Urinary bladder (tissue), 3 donors: ENCODE measurements at regions not wholly inside any gene's neighbourhood (a gene's known extent, or its start where the extent isn't known, plus 50 kb on each side); places are given as distances from the start of the nearest gene placed in this dataset.

ENCODE experiments used
- DNase-seq: peaks from one replicate; pipeline ENCODE4 v3.0.0-alpha.2; 2015; ENCODE audit errors: extremely low spot score
- H3K27ac ChIP-seq: one replicate; pipeline ENCODE4 v1.5.1; 2013; ENCODE audit warnings: low read depth, mild to moderate bottlenecking, moderate library complexity
- H3K36me3 ChIP-seq: one replicate; pipeline ENCODE4 v1.6.1; 2013; ENCODE audit warnings: mild to moderate bottlenecking, moderate library complexity; ENCODE audit not compliant: insufficient read depth
- H3K4me1 ChIP-seq: one replicate; pipeline ENCODE4 v1.6.1; 2013; ENCODE audit warnings: mild to moderate bottlenecking, moderate library complexity; ENCODE audit not compliant: insufficient read depth
- H3K4me3 ChIP-seq: one replicate; pipeline ENCODE4 v1.5.1; 2013; ENCODE audit warnings: low read depth, low read length
- WGBS: extraction: QIAGEN DNeasy Blood & Tissue Kit; methylation state at CpG from one replicate; pipeline ENCODE4 v1.1.7; 2013; 5-methylcytosine and 5-hydroxymethylcytosine counted together
- donor health status: healthy with polysubstance abuse.
- donor health status: healthy.

- Histone ChIP-seq H3K4me1 (no peaks in the 10 kb centered on the region), H3K4me3 (no peak overlapping the region), H3K27ac (no peak overlapping the region), H3K36me3 (no peaks in the 10 kb centered on the region)
- DNase-seq, result no peak
- WGBS, result 58% methylated on average over 2 of the region's 2 CpGs
Observed at GRCh38 chr12:59886131-59886733, 290.4 kb downstream of the SLC16A7 start.

DNA sequence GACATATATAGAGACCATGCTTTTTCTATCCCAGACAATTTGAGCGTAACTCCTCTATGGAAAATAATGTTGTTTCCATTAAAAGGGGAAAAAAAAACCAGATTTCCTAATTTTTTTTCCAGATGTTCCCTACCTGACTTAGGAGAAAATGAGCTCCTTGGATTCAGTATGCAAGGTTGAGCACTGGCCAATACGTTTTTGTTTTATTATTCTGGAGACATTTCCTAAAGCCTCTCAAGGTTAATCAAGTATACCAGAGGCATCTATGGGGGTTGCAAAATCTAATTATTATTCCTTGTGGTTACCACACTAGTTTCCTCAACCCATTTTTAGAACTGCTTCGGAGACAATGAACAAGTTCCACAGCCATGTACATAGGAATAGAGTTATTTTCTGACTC, 291.3 kb downstream of the SLC16A7 start:
- 78% methylated on average over 3 of the region's 3 CpGs for WGBS
- DNase-seq, result no peak
- no peaks in the 10 kb centered on the region for H3K36me3 ChIP-seq
- no peak overlapping the region for H3K27ac ChIP-seq
- H3K4me3 ChIP-seq, result no peak overlapping the region
- no peaks in the 10 kb centered on the region for H3K4me1 ChIP-seq

- Histone ChIP-seq H3K27ac (no peak overlapping the region), H3K36me3 (no peaks in the 10 kb centered on the region), H3K4me1 (no peaks in the 10 kb centered on the region), H3K4me3 (no peak overlapping the region)
- 86% methylated on average over 3 of the region's 3 CpGs for WGBS
- DNase-seq, result no peak
Observed at GRCh38 chr12:59890896-59891579, 295.2 kb downstream of the SLC16A7 start.

DNA sequence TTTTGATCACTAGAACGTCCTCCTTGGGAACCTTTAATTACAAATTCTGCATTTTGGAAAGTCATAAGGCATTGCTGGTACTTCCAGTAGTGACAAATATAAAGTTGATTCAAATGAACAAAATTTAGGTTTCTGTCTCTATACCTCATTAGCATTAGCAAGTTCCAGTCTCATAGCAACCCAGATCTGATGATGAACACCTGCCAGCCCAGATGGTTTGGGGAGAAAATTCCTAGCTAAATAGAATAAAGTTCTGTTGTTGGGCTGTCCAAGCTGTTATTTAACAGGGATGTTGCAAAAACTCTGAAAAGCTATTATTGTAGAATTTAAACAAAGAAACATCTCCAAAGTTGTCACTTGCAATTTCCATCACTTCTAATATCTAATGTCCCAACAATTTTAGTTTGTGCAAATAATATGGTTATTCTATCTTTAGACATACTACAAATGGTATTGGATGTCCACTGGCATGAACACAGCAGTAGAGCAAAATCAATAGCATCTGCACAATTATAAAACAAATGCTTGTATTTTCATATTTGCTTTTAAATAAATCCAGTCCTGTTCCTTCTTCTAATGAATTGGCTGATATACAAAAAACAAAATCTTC, 299.4 kb downstream of the SLC16A7 start:
- 80% methylated on average over 1 of the region's 1 CpG for WGBS
- no peak overlapping the region for H3K27ac ChIP-seq
- H3K4me1 ChIP-seq, result no peaks in the 10 kb centered on the region
- no peak overlapping the region for H3K4me3 ChIP-seq
- H3K36me3 ChIP-seq, result no peaks in the 10 kb centered on the region
- no peak for DNase-seq

GRCh38 chr12:59904874-59905521, 309.2 kb downstream of the SLC16A7 start:
- 75% methylated on average over 3 of the region's 3 CpGs for WGBS
- Histone ChIP-seq H3K27ac (no peak overlapping the region), H3K36me3 (no peaks in the 10 kb centered on the region), H3K4me1 (no peaks in the 10 kb centered on the region), H3K4me3 (no peak overlapping the region)
- DNase-seq, result no peak

- Histone ChIP-seq H3K27ac (no peak overlapping the region), H3K36me3 (no peaks in the 10 kb centered on the region), H3K4me3 (no peak overlapping the region), H3K4me1 (no peaks in the 10 kb centered on the region)
- no peak for DNase-seq
- 86% methylated on average over 3 of the region's 3 CpGs for WGBS
Observed at GRCh38 chr12:59911516-59911915, 315.7 kb downstream of the SLC16A7 start.

- H3K27ac ChIP-seq, result no peak overlapping the region
- H3K4me1 ChIP-seq, result no peaks in the 10 kb centered on the region
Observed at GRCh38 chr12:59916988-59917387, 321.2 kb downstream of the SLC16A7 start.

GRCh38 chr12:59927032-59927431, 331.2 kb downstream of the SLC16A7 start:
- H3K36me3 ChIP-seq, result no peaks in the 10 kb centered on the region
- H3K4me1 ChIP-seq, result no peaks in the 10 kb centered on the region
- DNase-seq, result no peak
- H3K27ac ChIP-seq, result no peak overlapping the region
- no peak overlapping the region for H3K4me3 ChIP-seq
- 80% methylated on average over 1 of the region's 1 CpG for WGBS

More at GRCh38 chr12:59916988-59917387, 321.2 kb downstream of the SLC16A7 start:
- DNase-seq, result no peak
- Histone ChIP-seq H3K4me3 (no peak overlapping the region), H3K36me3 (no peaks in the 10 kb centered on the region)

DNA sequence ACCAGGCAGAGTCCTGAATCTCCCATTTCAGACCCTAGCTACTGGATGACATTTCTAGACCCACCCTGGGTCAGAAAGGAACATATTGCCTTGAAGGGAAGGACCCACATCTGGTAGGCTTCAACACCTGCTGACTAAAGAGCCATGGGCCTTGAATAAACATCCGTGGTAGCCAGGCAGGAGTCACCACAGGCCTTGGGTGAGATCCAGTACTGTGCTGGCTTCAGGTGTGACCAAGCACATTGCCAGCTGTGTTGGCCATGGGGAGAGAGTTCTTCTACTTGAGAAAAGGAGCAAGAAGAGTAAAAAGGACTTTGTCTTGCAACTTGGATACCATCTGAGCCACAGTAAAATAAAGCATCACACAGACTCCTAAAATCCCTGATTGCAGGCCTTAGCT, 332.6 kb downstream of the SLC16A7 start:
- no peak for DNase-seq
- 84% methylated on average over 1 of the region's 1 CpG for WGBS
- H3K27ac ChIP-seq, result no peak overlapping the region
- no peak overlapping the region for H3K4me3 ChIP-seq
- no peaks in the 10 kb centered on the region for H3K4me1 ChIP-seq
- no peaks in the 10 kb centered on the region for H3K36me3 ChIP-seq

DNA sequence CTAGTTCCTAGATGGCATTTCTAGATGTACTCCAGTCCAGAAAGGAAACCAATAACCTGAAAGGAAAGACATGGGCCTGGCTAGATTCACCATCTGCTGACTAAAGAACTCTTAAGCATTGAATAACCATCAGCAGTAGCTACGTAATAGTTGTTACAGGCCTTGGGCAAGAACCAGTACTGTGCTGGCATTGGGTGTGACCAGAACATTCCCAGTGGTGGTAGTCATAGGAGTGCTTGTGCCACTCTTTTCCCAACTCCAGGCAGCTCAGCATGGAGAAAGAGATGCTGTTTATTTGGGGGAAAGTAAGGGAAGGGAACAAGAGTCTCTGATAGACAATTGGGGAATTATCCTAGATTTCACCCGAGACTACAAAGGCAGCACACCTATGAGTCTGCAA, 333.3 kb downstream of the SLC16A7 start:
- H3K4me3 ChIP-seq, result no peak overlapping the region
- H3K36me3 ChIP-seq, result no peaks in the 10 kb centered on the region
- WGBS, result 88% methylated on average over 2 of the region's 2 CpGs
- H3K4me1 ChIP-seq, result no peaks in the 10 kb centered on the region
- H3K27ac ChIP-seq, result no peak overlapping the region
- DNase-seq, result no peak

DNA sequence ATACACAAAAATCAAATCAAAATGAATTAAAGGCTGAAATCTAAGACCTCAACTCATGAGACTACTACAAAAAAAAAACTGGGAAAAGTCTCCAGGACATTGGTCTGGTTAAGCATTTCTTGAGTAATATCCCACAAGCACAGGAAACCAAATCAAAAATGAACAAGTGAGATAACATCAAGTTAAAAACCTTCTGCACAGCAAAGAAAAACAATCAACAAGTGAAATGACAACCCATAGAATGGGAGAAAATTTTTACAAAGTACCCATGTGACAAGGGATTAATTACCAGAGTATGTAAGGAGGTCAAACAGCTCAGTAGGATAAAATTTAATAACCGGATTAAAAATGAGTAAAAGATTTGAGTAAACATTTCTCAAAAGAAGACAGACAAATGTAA, 338.7 kb downstream of the SLC16A7 start:
- Histone ChIP-seq H3K4me3 (no peak overlapping the region), H3K4me1 (no peaks in the 10 kb centered on the region), H3K36me3 (no peaks in the 10 kb centered on the region), H3K27ac (no peak overlapping the region)
- no peak for DNase-seq
- 92% methylated on average over 1 of the region's 1 CpG for WGBS

DNA sequence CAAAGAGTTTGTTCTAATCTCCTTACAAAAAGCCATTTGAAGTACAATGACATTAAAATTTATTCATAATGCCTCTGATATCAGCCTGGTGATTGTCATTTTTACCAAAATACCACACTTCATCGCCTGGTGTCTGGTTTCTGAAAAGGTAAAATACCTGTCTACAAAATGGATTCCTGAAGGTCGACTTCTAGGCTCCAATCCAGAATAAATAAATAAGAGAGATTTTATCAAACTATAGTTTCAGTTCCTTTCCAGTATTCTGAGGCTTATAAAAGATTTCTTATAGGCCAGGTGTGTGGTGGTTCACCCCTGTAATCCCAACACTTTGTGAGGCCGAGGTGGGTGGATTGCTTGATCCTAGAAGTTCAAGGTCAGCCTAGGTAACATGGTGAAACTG, 340.7 kb downstream of the SLC16A7 start:
- no peak overlapping the region for H3K4me3 ChIP-seq
- no peak overlapping the region for H3K27ac ChIP-seq
- no peaks in the 10 kb centered on the region for H3K36me3 ChIP-seq
- no peak for DNase-seq
- 76% methylated on average over 3 of the region's 3 CpGs for WGBS
- H3K4me1 ChIP-seq, result no peaks in the 10 kb centered on the region

GRCh38 chr12:59937148-59937547, 341.3 kb downstream of the SLC16A7 start:
- no peak for DNase-seq
- H3K4me3 ChIP-seq, result no peak overlapping the region

More at GRCh38 chr12:59937148-59937547, 341.3 kb downstream of the SLC16A7 start:
- Histone ChIP-seq H3K36me3 (no peaks in the 10 kb centered on the region), H3K4me1 (no peaks in the 10 kb centered on the region), H3K27ac (no peak overlapping the region)
